Mesendoderm (in vitro differentiated cells): ENCODE measurements at regions not wholly inside any gene's neighbourhood (a gene's known extent, or its start where the extent isn't known, plus 50 kb on each side); places are given as distances from the start of the nearest gene placed in this dataset. TPM values are rescaled to one million over a fixed set of nuclear protein-coding genes. Genes with fewer than 3 reads are reported as not detected.

Experiments
- small RNA-seq: library from polyadenylated mRNA; stranded (forward); fragments of <200 nt; extraction: miRNeasy Mini kit (QIAGEN cat#:217004); gene quantifications from one replicate; pipeline ENCODE3, GENCODE V24; 2013; ENCODE audit not compliant: insufficient read depth

Small RNAs in the stretch of these regions (small RNA-seq; reads per million reads assigned to genes)
- gene MIR583 (not detected), gene RNU6-524P (not detected)
